NCI-H226 (cell line): ENCODE measurements at regions not wholly inside any gene's neighbourhood (a gene's known extent, or its start where the extent isn't known, plus 50 kb on each side); places are given as distances from the start of the nearest gene placed in this dataset.
A peak's percentile ranks its signal among the peaks of the same experiment; 100 is the strongest.

Source experiments
- DNase-seq: peaks from one replicate; pipeline ENCODE4 v3.0.0-alpha.2; 2015

- DNase-seq = peak; percentile 62
Observed at GRCh38 chr2:119049968-119050704, 108.1 kb downstream of the MARCO start.
